ENCODE measurements at regions not wholly inside any gene's neighbourhood (a gene's known extent, or its start where the extent isn't known, plus 50 kb on each side); places are given as distances from the start of the nearest gene placed in this dataset.

GRCh38 chr13:44271915-44272341 lies 101.7 kb upstream of the SERP2 start:
- TF ChIP-seq HDAC2 (IDR thresholded peaks at IDR 0.05) (no peak), SP1 (IDR thresholded peaks at IDR 0.05; ENCODE audit: low read depth, low read length) (no peak), RAD21 (IDR thresholded peaks at IDR 0.05; ENCODE audit: insufficient read depth, low read depth, low read length) (no peak), TCF3 (IDR thresholded peaks at IDR 0.05; ENCODE audit: borderline replicate concordance, insufficient read depth, low read depth, low read length) (no peak)

All from GM12878 (cell line).